NCI-H1436 (cell line): ENCODE measurements at regions not wholly inside any gene's neighbourhood (a gene's known extent, or its start where the extent isn't known, plus 50 kb on each side); places are given as distances from the start of the nearest gene placed in this dataset.
"Not testable (repeated sequence)": the region's sequence is repeated elsewhere in the genome, so short reads cannot be mapped to it uniquely, and the experiment has no call there.

Experiments
- DNase-seq: peaks from one replicate; lab custom pipeline; 2025; lab: John Stamatoyannopoulos, UW

- DNase-seq = no peak
Measured at GRCh38 chr4:26239801-26240200, 81.0 kb upstream of the RBPJ start.

- DNase-seq = no peak
Measured at GRCh38 chr4:26241179-26241578, 79.6 kb upstream of the RBPJ start.

- no peak for DNase-seq
Measured at GRCh38 chr4:26242451-26242850, 78.4 kb upstream of the RBPJ start.

GRCh38 chr4:26244138-26244537, 76.7 kb upstream of the RBPJ start:
- DNase-seq = not testable (repeated sequence)

- DNase-seq = peak; percentile 10
Measured at GRCh38 chr4:26248647-26249046, 72.2 kb upstream of the RBPJ start.

- no peak for DNase-seq
Measured at GRCh38 chr4:26252349-26253025, 68.3 kb upstream of the RBPJ start.

GRCh38 chr4:26253968-26254367, 66.8 kb upstream of the RBPJ start:
- no peak for DNase-seq

GRCh38 chr4:26255989-26256388, 64.8 kb upstream of the RBPJ start:
- DNase-seq = no peak

- not testable (repeated sequence) for DNase-seq
Measured at GRCh38 chr4:26257444-26257843, 63.4 kb upstream of the RBPJ start.

- no peak for DNase-seq
Measured at GRCh38 chr4:26257850-26258249, 63.0 kb upstream of the RBPJ start.

- DNase-seq = no peak
Measured at GRCh38 chr4:26260571-26260970, 60.2 kb upstream of the RBPJ start.

GRCh38 chr4:26261405-26261804, 59.4 kb upstream of the RBPJ start:
- no peak for DNase-seq

- peak; percentile 21 for DNase-seq
Measured at GRCh38 chr4:26263165-26263564, 57.6 kb upstream of the RBPJ start.

- DNase-seq = no peak
Measured at GRCh38 chr4:26264109-26264508, 56.7 kb upstream of the RBPJ start.

- no peak for DNase-seq
Measured at GRCh38 chr4:26267087-26267486, 53.7 kb upstream of the RBPJ start.

- DNase-seq = no peak
Measured at GRCh38 chr4:26268246-26268645, 52.6 kb upstream of the RBPJ start.

GRCh38 chr4:26269038-26269437, 51.8 kb upstream of the RBPJ start:
- no peak for DNase-seq
